GM12878 (cell line): ENCODE measurements at regions not wholly inside any gene's neighbourhood (a gene's known extent, or its start where the extent isn't known, plus 50 kb on each side); places are given as distances from the start of the nearest gene placed in this dataset.

Experiments
- ATAC-seq: fragments of 200-7000 bp; cut with Tn5 transposase; 3 replicates; pipeline ENCODE4 v1.9.1; 2020; ENCODE audit warnings: mild to moderate bottlenecking, moderate library complexity
- BruUV-seq: library from RNA; stranded (reverse); fragments of 400-500 nt; replicated peaks from 2 replicates; lab custom pipeline; 2021; lab: Mats Ljungman, UMichigan
- CTCF ChIA-PET: fragments of 300-600 bp; sonication (Branson Sonifier 250); formaldehyde crosslinking; extraction: SDS; loops from one replicate; lab custom pipeline; 2021; ENCODE audit warnings: inconsistent platforms; lab: Yijun Ruan, JAX
- POLR2A ChIA-PET: fragments of 350-600 bp; formaldehyde crosslinking; extraction: SDS; loops from one replicate; lab custom pipeline; 2021; ENCODE audit warnings: inconsistent platforms; lab: Charles Lee
- RAD21 ChIA-PET: fragments of 300-600 bp; sonication (Branson Sonifier 250); formaldehyde crosslinking; loops from one replicate; lab custom pipeline; 2023; ENCODE audit warnings: antibody characterized with exemption; ENCODE audit not compliant: unreplicated experiment; lab: Charles Lee
- SMC1A ChIA-PET: fragments of 300-600 bp; sonication (Branson Sonifier 250); formaldehyde crosslinking; loops from one replicate; lab custom pipeline; 2023; ENCODE audit not compliant: unreplicated experiment, uncharacterized antibody; lab: Charles Lee
- DNase-seq: peaks from one replicate; pipeline ENCODE4 v3.0.0-alpha.2; 2011; ENCODE audit warnings: low read depth, low spot score
- FAIRE-seq: peaks from 3 replicates; lab custom pipeline; 2011; peaks lifted over from hg19 to GRCh38; lab: Jason Lieb, UNC
- H2AFZ ChIP-seq: 2 replicates; pipeline ENCODE4 v1.6.0; 2011; ENCODE audit warnings: low read depth, low read length, control low read depth; ENCODE audit not compliant: control insufficient read depth
- H3K27ac ChIP-seq: 2 replicates; pipeline ENCODE4 v1.5.1; 2011; ENCODE audit warnings: control low read depth; ENCODE audit not compliant: control insufficient read depth, insufficient read depth
- H3K27me3 ChIP-seq, 2 experiments: replicated peaks in 1 of 2; 2 replicates each; pipeline versions ENCODE4 v1.6.0 to v1.6.1; 2011; ENCODE audit warnings: low read length in 1 of 2; ENCODE audit not compliant: control insufficient read depth in 2 of 2, insufficient read depth in 2 of 2
- H3K36me3 ChIP-seq, 2 experiments: 2 replicates each; pipeline ENCODE4 v1.5.1; 2011; ENCODE audit warnings: low read length in 1 of 2; ENCODE audit not compliant: control insufficient read depth in 2 of 2, insufficient read depth in 2 of 2
- H3K4me1 ChIP-seq: 2 replicates; pipeline ENCODE4 v1.6.1; 2011; ENCODE audit warnings: mild to moderate bottlenecking, low read length, moderate library complexity, mixed read lengths; ENCODE audit not compliant: control insufficient read depth, insufficient read depth
- H3K4me2 ChIP-seq: 2 replicates; pipeline ENCODE4 v1.6.0; 2011; ENCODE audit warnings: control low read depth; ENCODE audit not compliant: control insufficient read depth, insufficient read depth
- H3K4me3 ChIP-seq: fragments of 200-600 bp; sonication (generic); 2 replicates; pipeline ENCODE4 v1.5.1; 2016
- H3K79me2 ChIP-seq: 2 replicates; pipeline ENCODE4 v1.6.0; 2011; ENCODE audit warnings: low read length; ENCODE audit not compliant: control insufficient read depth, insufficient read depth
- H3K9ac ChIP-seq: 2 replicates; pipeline ENCODE4 v1.8.0; 2011; ENCODE audit warnings: low read length, control low read depth, mixed read lengths; ENCODE audit not compliant: control insufficient read depth, insufficient read depth
- H3K9me3 ChIP-seq: replicated peaks from 3 replicates; pipeline ENCODE4 v1.5.1; 2011; ENCODE audit warnings: mild to moderate bottlenecking, low read length; ENCODE audit not compliant: control insufficient read depth, insufficient read depth
- H4K20me1 ChIP-seq: 2 replicates; pipeline ENCODE4 v1.6.0; 2011; ENCODE audit not compliant: control insufficient read depth, insufficient read depth
- CEBPB ChIP-seq, 2 experiments: fragments of 150-350 bp in 1 of 2; IDR thresholded peaks; 2 replicates each; pipeline ENCODE4 v1.6.1; 2012 to 2014; ENCODE audit warnings: low read depth in 2 of 2, low read length in 2 of 2, borderline replicate concordance in 1 of 2, inconsistent platforms in 1 of 2
- E2F4 ChIP-seq: IDR thresholded peaks from 2 replicates; pipeline ENCODE4 v1.6.1; 2012; ENCODE audit warnings: low read depth, low read length, improper control_type of control experiment
- HDGF ChIP-seq: fragments of 450-650 bp; IDR thresholded peaks from 2 replicates; pipeline ENCODE4 v1.6.1; 2016; ENCODE audit warnings: antibody characterized with exemption
- MEF2B ChIP-seq: fragments of 450-650 bp; IDR thresholded peaks from 2 replicates; pipeline ENCODE4 v1.6.1; 2018; ENCODE audit warnings: mild to moderate bottlenecking, moderate library complexity; ENCODE audit not compliant: partially characterized antibody, poor library complexity, severe bottlenecking
- MTA2 ChIP-seq: fragments of 450-650 bp; IDR thresholded peaks from 2 replicates; pipeline ENCODE4 v1.6.1; 2016; ENCODE audit warnings: low read depth, mild to moderate bottlenecking, moderate library complexity
- STAT1 ChIP-seq: fragments of 450-650 bp; conservative IDR thresholded peaks from 2 replicates; pipeline ENCODE4 v1.6.1; 2014; ENCODE audit warnings: antibody characterized with exemption, mild to moderate bottlenecking
- TCF7 ChIP-seq: IDR thresholded peaks from 2 replicates; pipeline ENCODE4 v1.6.1; 2014; ENCODE audit warnings: antibody characterized with exemption, borderline replicate concordance
- ZBTB11 ChIP-seq: fragments of 450-650 bp; formaldehyde crosslinking; IDR thresholded peaks from 2 replicates; pipeline ENCODE4 v1.5.0; 2022; ENCODE audit warnings: mild to moderate bottlenecking, missing genetic modification characterization
- WGBS: methylation state at CpG from one replicate; pipeline ENCODE4 v1.1.6; 2016; ENCODE audit warnings: low lambda C conversion rate; ENCODE audit not compliant: insufficient replicate concordance, insufficient coverage; ENCODE audit errors: missing lambda C conversion rate; 5-methylcytosine and 5-hydroxymethylcytosine counted together
- in situ Hi-C: fragments of 300-500 bp; cut with MboI; formaldehyde crosslinking; loops from 9 replicates; pipeline ENCODE4 v1.14.3; 2018; ENCODE audit warnings: mixed read lengths
- intact Hi-C: fragments of 100-400 bp; cut with micrococcal nuclease; formaldehyde crosslinking; loops from one replicate; pipeline ENCODE4 v1.14.2; 2022; ENCODE audit not compliant: unreplicated experiment

- CTCF ChIA-PET, result interaction anchor here (0.5 to 3.2 kb wide), 10 partner anchors 11 to 532 kb away, joined by 3 to 33 read pairs (median 6); no protein-coding TSS in a partner anchor
- no peak for ATAC-seq
- POLR2A ChIA-PET, result interaction anchor here (1.1 to 3.2 kb wide), 2 partner anchors 11 to 208 kb away, joined by 3 to 21 read pairs; no protein-coding TSS in a partner anchor
- Histone ChIP-seq H2AFZ (no peak overlapping the region), H3K36me3 (no peaks in the 10 kb centered on the region), H3K27me3 (no peaks in the 10 kb centered on the region), H4K20me1 (no peaks in the 10 kb centered on the region), H3K9me3 (no peaks in the 10 kb centered on the region), H3K4me3 (no peak overlapping the region), H3K27ac (peak overlapping the region; percentile 18; the same call in 1 of the 2 replicates), H3K4me2 (no peak overlapping the region), H3K9ac (no peak overlapping the region), H3K79me2 (no peaks in the 10 kb centered on the region), H3K4me1 (peaks cover 18% of the 10 kb centered on the region)
- no peak for FAIRE-seq
- RAD21 ChIA-PET, result interaction anchor here (1.0 to 3.8 kb wide), 12 partner anchors 10 to 319 kb away, joined by 3 to 47 read pairs (median 6); no protein-coding TSS in a partner anchor
- TF ChIP-seq CEBPB (IDR thresholded peaks at IDR 0.05; ENCODE audit: borderline replicate concordance in 1 of 2, low read depth in 2 of 2, low read length in 2 of 2) (no peak), MEF2B (no peak)
- BruUV-seq, result no TSS peak
- intact Hi-C loops, result no loop called here
- 3% methylated on average over 4 of the region's 4 CpGs for WGBS
- SMC1A ChIA-PET, result interaction anchor here (0.9 to 5.2 kb wide), 13 partner anchors 9 to 319 kb away, joined by 3 to 56 read pairs (median 4); no protein-coding TSS in a partner anchor
- no peak for DNase-seq
- in situ Hi-C loops, result no loop called here
Measured at GRCh38 chrX:13265549-13266132, 54.2 kb downstream of the ATXN3L start.

- no peak for DNase-seq
- Histone ChIP-seq H3K27me3 (no peaks in the 10 kb centered on the region), H2AFZ (no peak overlapping the region), H3K4me2 (no peak overlapping the region), H4K20me1 (no peaks in the 10 kb centered on the region), H3K9ac (no peak overlapping the region), H3K4me1 (peaks cover 18% of the 10 kb centered on the region), H3K27ac (peak overlapping the region; percentile 18; the same call in 1 of the 2 replicates), H3K36me3 (no peaks in the 10 kb centered on the region), H3K79me2 (no peaks in the 10 kb centered on the region), H3K9me3 (peaks cover 2% of the 10 kb centered on the region; the same call in 1 of the 3 replicates), H3K4me3 (no peak overlapping the region)
- no peak for FAIRE-seq
- ATAC-seq, result no peak
- intact Hi-C loops, result no loop called here
- no TSS peak for BruUV-seq
- ChIA-PET POLR2A (interaction anchor here (0.6 to 3.2 kb wide), 6 partner anchors 11 to 280 kb away, joined by 3 to 21 read pairs (median 3); no protein-coding TSS in a partner anchor), SMC1A (interaction anchor here (0.6 to 5.2 kb wide), 19 partner anchors 8 to 318 kb away, joined by 3 to 56 read pairs (median 4); no protein-coding TSS in a partner anchor), CTCF (interaction anchor here (0.5 to 3.2 kb wide), 11 partner anchors 10 to 532 kb away, joined by 3 to 33 read pairs (median 5); no protein-coding TSS in a partner anchor), RAD21 (interaction anchor here (0.7 to 3.8 kb wide), 14 partner anchors 10 to 319 kb away, joined by 3 to 47 read pairs (median 6); no protein-coding TSS in a partner anchor)
- WGBS, result 0% methylated on average over 1 of the region's 1 CpG
- in situ Hi-C loops, result no loop called here
- TF ChIP-seq TCF7 (no peak), E2F4 (no peak), ZBTB11 (CRISPR knock-in tag) (no peak), HDGF (no peak), MTA2 (no peak), STAT1 (no peak)
Measured at GRCh38 chrX:13265111-13265510, 54.7 kb downstream of the ATXN3L start.
